ENCODE measurements at regions not wholly inside any gene's neighbourhood (a gene's known extent, or its start where the extent isn't known, plus 50 kb on each side); places are given as distances from the start of the nearest gene placed in this dataset.

GRCh38 chr1:208874915-208875314 is 630.7 kb upstream of the PLXNA2 start:
- Histone ChIP-seq H4K8ac (ENCODE audit: low read depth, low read length) (no peak overlapping the region), H3K56ac (ENCODE audit: low read length) (no peak overlapping the region), H3K23ac (ENCODE audit: low read length) (no peak overlapping the region), H3K9ac (ENCODE audit: low read length) (no peak overlapping the region), H2AK5ac (ENCODE audit: low read length) (no peak overlapping the region), H3K79me2 (ENCODE audit: control insufficient read depth, insufficient read depth, low read length) (no peaks in the 10 kb centered on the region), H3K4ac (ENCODE audit: low read depth, low read length) (no peak overlapping the region), H2BK5ac (ENCODE audit: low read length) (no peak overlapping the region), H3K4me1 (ENCODE audit: control insufficient read depth, low read depth, low read length) (no peaks in the 10 kb centered on the region), H2BK120ac (ENCODE audit: low read depth, low read length) (no peak overlapping the region), H3K79me1 (ENCODE audit: low read length) (no peaks in the 10 kb centered on the region), H3K36me3 (ENCODE audit: control insufficient read depth, insufficient read depth, low read length) (no peaks in the 10 kb centered on the region), H3K4me3 (ENCODE audit: low read length) (no peak overlapping the region), H2BK15ac (replicated peaks; ENCODE audit: low read depth) (no peak overlapping the region), H3K18ac (ENCODE audit: low read length) (no peak overlapping the region), H3K27me3 (ENCODE audit: insufficient read depth, low read length, poor library complexity) (no peaks in the 10 kb centered on the region), H3K27ac (ENCODE audit: low read depth, low read length) (no peak overlapping the region), H3K4me2 (ENCODE audit: low read length) (no peak overlapping the region), H4K5ac (ENCODE audit: low read length) (no peak overlapping the region)
- DNase-seq, result no peak
- WGBS (ENCODE audit: extremely low coverage, insufficient coverage, low lambda C conversion rate), result no CpG with 5 or more reads among the region's 1 CpG

- H3K27ac ChIP-seq (ENCODE audit: low read depth, low read length), result no peak overlapping the region
- DNase-seq, result no peak
- H2AK5ac ChIP-seq (ENCODE audit: low read length), result no peak overlapping the region
- no peak overlapping the region for H2BK5ac ChIP-seq (ENCODE audit: low read length)
- H3K79me2 ChIP-seq (ENCODE audit: control insufficient read depth, insufficient read depth, low read length), result no peaks in the 10 kb centered on the region
- no peak overlapping the region for H3K4me3 ChIP-seq (ENCODE audit: low read length)
- no peaks in the 10 kb centered on the region for H3K27me3 ChIP-seq (ENCODE audit: insufficient read depth, low read length, poor library complexity)
- no peak overlapping the region for H3K4ac ChIP-seq (ENCODE audit: low read depth, low read length)
- no peaks in the 10 kb centered on the region for H3K79me1 ChIP-seq (ENCODE audit: low read length)
- no peak overlapping the region for H3K9ac ChIP-seq (ENCODE audit: low read length)
- H3K56ac ChIP-seq (ENCODE audit: low read length), result no peak overlapping the region
- no CpG with 5 or more reads among the region's 3 CpGs for WGBS (ENCODE audit: extremely low coverage, insufficient coverage, low lambda C conversion rate)
- no peak overlapping the region for H3K23ac ChIP-seq (ENCODE audit: low read length)
- H2BK15ac ChIP-seq (replicated peaks; ENCODE audit: low read depth), result no peak overlapping the region
- peak overlapping the region; percentile 28 for H2BK120ac ChIP-seq (ENCODE audit: low read depth, low read length)
- H4K8ac ChIP-seq (ENCODE audit: low read depth, low read length), result no peak overlapping the region
- no peak overlapping the region for H3K4me2 ChIP-seq (ENCODE audit: low read length)
- H4K5ac ChIP-seq (ENCODE audit: low read length), result no peak overlapping the region
- no peak overlapping the region for H3K18ac ChIP-seq (ENCODE audit: low read length)
- no peaks in the 10 kb centered on the region for H3K4me1 ChIP-seq (ENCODE audit: control insufficient read depth, low read depth, low read length)
- H3K36me3 ChIP-seq (ENCODE audit: control insufficient read depth, insufficient read depth, low read length), result no peaks in the 10 kb centered on the region
These were observed 634.8 kb upstream of the PLXNA2 start for GRCh38 chr1:208879022-208879421.

GRCh38 chr1:208880433-208881100 is 636.4 kb upstream of the PLXNA2 start:
- Histone ChIP-seq H3K4me3 (ENCODE audit: low read length) (no peak overlapping the region), H2AK5ac (ENCODE audit: low read length) (no peak overlapping the region), H3K27ac (ENCODE audit: low read depth, low read length) (no peak overlapping the region), H3K79me2 (ENCODE audit: control insufficient read depth, insufficient read depth, low read length) (no peaks in the 10 kb centered on the region), H3K4me2 (ENCODE audit: low read length) (no peak overlapping the region), H2BK15ac (replicated peaks; ENCODE audit: low read depth) (no peak overlapping the region), H4K5ac (ENCODE audit: low read length) (no peak overlapping the region), H3K4ac (ENCODE audit: low read depth, low read length) (no peak overlapping the region), H3K79me1 (ENCODE audit: low read length) (no peaks in the 10 kb centered on the region), H3K23ac (ENCODE audit: low read length) (no peak overlapping the region), H3K36me3 (ENCODE audit: control insufficient read depth, insufficient read depth, low read length) (no peaks in the 10 kb centered on the region), H3K4me1 (ENCODE audit: control insufficient read depth, low read depth, low read length) (no peaks in the 10 kb centered on the region), H2BK5ac (ENCODE audit: low read length) (no peak overlapping the region), H3K56ac (ENCODE audit: low read length) (no peak overlapping the region), H2BK120ac (ENCODE audit: low read depth, low read length) (no peak overlapping the region), H4K8ac (ENCODE audit: low read depth, low read length) (no peak overlapping the region), H3K9ac (ENCODE audit: low read length) (no peak overlapping the region), H3K18ac (ENCODE audit: low read length) (no peak overlapping the region), H3K27me3 (ENCODE audit: insufficient read depth, low read length, poor library complexity) (no peaks in the 10 kb centered on the region)
- DNase-seq, result no peak
- no CpG with 5 or more reads among the region's 2 CpGs for WGBS (ENCODE audit: extremely low coverage, insufficient coverage, low lambda C conversion rate)

GRCh38 chr1:208885060-208885459 is 640.9 kb upstream of the PLXNA2 start:
- H3K27ac ChIP-seq (ENCODE audit: low read depth, low read length), result no peak overlapping the region
- no peak overlapping the region for H3K9ac ChIP-seq (ENCODE audit: low read length)
- no CpG with 5 or more reads among the region's 1 CpG for WGBS (ENCODE audit: extremely low coverage, insufficient coverage, low lambda C conversion rate)
- H2BK5ac ChIP-seq (ENCODE audit: low read length), result no peak overlapping the region
- H3K4ac ChIP-seq (ENCODE audit: low read depth, low read length), result no peak overlapping the region
- no peaks in the 10 kb centered on the region for H3K79me2 ChIP-seq (ENCODE audit: control insufficient read depth, insufficient read depth, low read length)
- H3K56ac ChIP-seq (ENCODE audit: low read length), result no peak overlapping the region
- H3K4me3 ChIP-seq (ENCODE audit: low read length), result no peak overlapping the region
- H4K8ac ChIP-seq (ENCODE audit: low read depth, low read length), result no peak overlapping the region
- H3K79me1 ChIP-seq (ENCODE audit: low read length), result no peaks in the 10 kb centered on the region
- H3K27me3 ChIP-seq (ENCODE audit: insufficient read depth, low read length, poor library complexity), result no peaks in the 10 kb centered on the region
- H2AK5ac ChIP-seq (ENCODE audit: low read length), result no peak overlapping the region
- H3K36me3 ChIP-seq (ENCODE audit: control insufficient read depth, insufficient read depth, low read length), result no peaks in the 10 kb centered on the region
- H2BK15ac ChIP-seq (replicated peaks; ENCODE audit: low read depth), result no peak overlapping the region
- no peak overlapping the region for H3K4me2 ChIP-seq (ENCODE audit: low read length)
- H3K23ac ChIP-seq (ENCODE audit: low read length), result no peak overlapping the region
- H3K18ac ChIP-seq (ENCODE audit: low read length), result no peak overlapping the region
- no peaks in the 10 kb centered on the region for H3K4me1 ChIP-seq (ENCODE audit: control insufficient read depth, low read depth, low read length)
- no peak overlapping the region for H4K5ac ChIP-seq (ENCODE audit: low read length)
- DNase-seq, result no peak
- no peak overlapping the region for H2BK120ac ChIP-seq (ENCODE audit: low read depth, low read length)

GRCh38 chr1:208885650-208886049 is 641.5 kb upstream of the PLXNA2 start:
- no peaks in the 10 kb centered on the region for H3K36me3 ChIP-seq (ENCODE audit: control insufficient read depth, insufficient read depth, low read length)
- no peak overlapping the region for H2BK120ac ChIP-seq (ENCODE audit: low read depth, low read length)
- H3K27me3 ChIP-seq (ENCODE audit: insufficient read depth, low read length, poor library complexity), result no peaks in the 10 kb centered on the region
- H2BK5ac ChIP-seq (ENCODE audit: low read length), result no peak overlapping the region
- H3K4me3 ChIP-seq (ENCODE audit: low read length), result no peak overlapping the region
- H3K56ac ChIP-seq (ENCODE audit: low read length), result no peak overlapping the region
- H3K23ac ChIP-seq (ENCODE audit: low read length), result no peak overlapping the region
- H3K27ac ChIP-seq (ENCODE audit: low read depth, low read length), result no peak overlapping the region
- no peak overlapping the region for H3K4me2 ChIP-seq (ENCODE audit: low read length)
- WGBS (ENCODE audit: extremely low coverage, insufficient coverage, low lambda C conversion rate), result no CpG with 5 or more reads among the region's 4 CpGs
- H3K4me1 ChIP-seq (ENCODE audit: control insufficient read depth, low read depth, low read length), result no peaks in the 10 kb centered on the region
- H3K4ac ChIP-seq (ENCODE audit: low read depth, low read length), result no peak overlapping the region
- H3K18ac ChIP-seq (ENCODE audit: low read length), result no peak overlapping the region
- H3K79me1 ChIP-seq (ENCODE audit: low read length), result no peaks in the 10 kb centered on the region
- no peak overlapping the region for H3K9ac ChIP-seq (ENCODE audit: low read length)
- H2AK5ac ChIP-seq (ENCODE audit: low read length), result no peak overlapping the region
- no peak overlapping the region for H4K8ac ChIP-seq (ENCODE audit: low read depth, low read length)
- H2BK15ac ChIP-seq (replicated peaks; ENCODE audit: low read depth), result no peak overlapping the region
- no peak overlapping the region for H4K5ac ChIP-seq (ENCODE audit: low read length)
- no peaks in the 10 kb centered on the region for H3K79me2 ChIP-seq (ENCODE audit: control insufficient read depth, insufficient read depth, low read length)
- DNase-seq, result no peak

- no peak overlapping the region for H3K18ac ChIP-seq (ENCODE audit: low read length)
- H3K36me3 ChIP-seq (ENCODE audit: control insufficient read depth, insufficient read depth, low read length), result no peaks in the 10 kb centered on the region
- H3K27ac ChIP-seq (ENCODE audit: low read depth, low read length), result no peak overlapping the region
- DNase-seq, result no peak
- H2BK120ac ChIP-seq (ENCODE audit: low read depth, low read length), result no peak overlapping the region
- H3K27me3 ChIP-seq (ENCODE audit: insufficient read depth, low read length, poor library complexity), result no peaks in the 10 kb centered on the region
- H3K4me3 ChIP-seq (ENCODE audit: low read length), result no peak overlapping the region
- no CpG with 5 or more reads among the region's 2 CpGs for WGBS (ENCODE audit: extremely low coverage, insufficient coverage, low lambda C conversion rate)
- no peak overlapping the region for H4K5ac ChIP-seq (ENCODE audit: low read length)
- no peak overlapping the region for H3K56ac ChIP-seq (ENCODE audit: low read length)
- no peak overlapping the region for H2BK15ac ChIP-seq (replicated peaks; ENCODE audit: low read depth)
- H3K4ac ChIP-seq (ENCODE audit: low read depth, low read length), result no peak overlapping the region
- no peak overlapping the region for H3K23ac ChIP-seq (ENCODE audit: low read length)
- no peak overlapping the region for H2BK5ac ChIP-seq (ENCODE audit: low read length)
- no peak overlapping the region for H2AK5ac ChIP-seq (ENCODE audit: low read length)
- no peak overlapping the region for H3K4me2 ChIP-seq (ENCODE audit: low read length)
- no peak overlapping the region for H3K9ac ChIP-seq (ENCODE audit: low read length)
- H4K8ac ChIP-seq (ENCODE audit: low read depth, low read length), result no peak overlapping the region
- no peaks in the 10 kb centered on the region for H3K79me1 ChIP-seq (ENCODE audit: low read length)
- no peaks in the 10 kb centered on the region for H3K79me2 ChIP-seq (ENCODE audit: control insufficient read depth, insufficient read depth, low read length)
- H3K4me1 ChIP-seq (ENCODE audit: control insufficient read depth, low read depth, low read length), result no peaks in the 10 kb centered on the region
These were observed 644.2 kb upstream of the PLXNA2 start for GRCh38 chr1:208888376-208888775.
